Hepatocyte (in vitro differentiated cells): ENCODE measurements at regions not wholly inside any gene's neighbourhood (a gene's known extent, or its start where the extent isn't known, plus 50 kb on each side); places are given as distances from the start of the nearest gene placed in this dataset.

Source experiments
- DNase-seq: peaks from one replicate; pipeline ENCODE4 v3.0.0-alpha.2; 2016; ENCODE audit warnings: low spot score
- H2AFZ ChIP-seq: fragments of 200-600 bp; sonication (generic); 2 replicates; pipeline ENCODE4 v1.6.0; 2016; ENCODE audit warnings: antibody characterized with exemption, mild to moderate bottlenecking
- H3K27ac ChIP-seq: fragments of 200-600 bp; sonication (generic); 2 replicates; pipeline ENCODE4 v1.5.1; 2016; ENCODE audit warnings: mild to moderate bottlenecking
- H3K27me3 ChIP-seq: fragments of 200-600 bp; sonication (generic); 2 replicates; pipeline ENCODE4 v1.6.1; 2016
- H3K36me3 ChIP-seq: fragments of 200-600 bp; sonication (generic); replicated peaks from 2 replicates; pipeline ENCODE4 v1.5.1; 2016; ENCODE audit warnings: low read depth; ENCODE audit not compliant: insufficient read depth
- H3K4me1 ChIP-seq: fragments of 200-600 bp; sonication (generic); 2 replicates; pipeline ENCODE4 v1.5.1; 2016; ENCODE audit warnings: mild to moderate bottlenecking, moderate library complexity; ENCODE audit not compliant: insufficient read depth
- H3K4me2 ChIP-seq: fragments of 200-600 bp; sonication (generic); 2 replicates; pipeline ENCODE4 v1.6.0; 2016
- H3K4me3 ChIP-seq: fragments of 200-600 bp; sonication (generic); 2 replicates; pipeline ENCODE4 v1.5.1; 2016; ENCODE audit warnings: mild to moderate bottlenecking
- H3K79me2 ChIP-seq: fragments of 200-600 bp; sonication (generic); 2 replicates; pipeline ENCODE4 v1.6.0; 2017; ENCODE audit warnings: mild to moderate bottlenecking
- H3K9me2 ChIP-seq: fragments of 200-600 bp; sonication (generic); replicated peaks from 2 replicates; pipeline ENCODE4 v1.6.0; 2017; ENCODE audit warnings: mild to moderate bottlenecking; ENCODE audit not compliant: insufficient read depth
- H3K9me3 ChIP-seq: fragments of 200-600 bp; sonication (generic); 2 replicates; pipeline ENCODE4 v1.5.1; 2016; ENCODE audit warnings: low read depth, mild to moderate bottlenecking
- H4K20me1 ChIP-seq: fragments of 200-600 bp; sonication (generic); 2 replicates; pipeline ENCODE4 v1.6.0; 2016; ENCODE audit warnings: mild to moderate bottlenecking; ENCODE audit not compliant: insufficient read depth, poor library complexity, severe bottlenecking
- CTCF ChIP-seq: fragments of 200-600 bp; sonication (generic); IDR thresholded peaks from 2 replicates; pipeline ENCODE4 v1.5.1; 2016; ENCODE audit warnings: antibody characterized with exemption, mild to moderate bottlenecking; ENCODE audit not compliant: poor library complexity
- EZH2 ChIP-seq: fragments of 200-600 bp; sonication (generic); IDR thresholded peaks from 2 replicates; pipeline ENCODE4 v1.6.1; 2016; ENCODE audit warnings: antibody characterized with exemption, mild to moderate bottlenecking, borderline replicate concordance
- EZH2phosphoT487 ChIP-seq: fragments of 200-600 bp; sonication (generic); IDR thresholded peaks from one replicate; pipeline ENCODE4 v1.6.1; 2018; ENCODE audit warnings: antibody characterized with exemption, mild to moderate bottlenecking, low read depth, moderate library complexity; ENCODE audit not compliant: unreplicated experiment, severe bottlenecking
- WGBS: methylation state at CpG from one replicate; pipeline ENCODE4 v1.1.6; 2016; ENCODE audit warnings: low lambda C conversion rate; ENCODE audit errors: missing lambda C conversion rate; 5-methylcytosine and 5-hydroxymethylcytosine counted together

GRCh38 chr4:126761947-126762662 is 870.7 kb upstream of the INTU start:
- WGBS: 93% methylated on average over 1 of the region's 1 CpG
- Histone ChIP-seq H2AFZ (no peak overlapping the region), H3K4me2 (no peak overlapping the region)

GRCh38 chr4:126762663-126763247 is 870.0 kb upstream of the INTU start:
- TF ChIP-seq EZH2phosphoT487 (no peak), EZH2 (no peak), CTCF (no peak)

More at GRCh38 chr4:126761947-126762662, 870.7 kb upstream of the INTU start:
- Histone ChIP-seq H3K36me3 (no peaks in the 10 kb centered on the region), H4K20me1 (no peaks in the 10 kb centered on the region), H3K9me2 (no peaks in the 10 kb centered on the region), H3K9me3 (no peaks in the 10 kb centered on the region), H3K27ac (no peak overlapping the region), H3K4me1 (no peaks in the 10 kb centered on the region), H3K4me3 (no peak overlapping the region), H3K79me2 (no peaks in the 10 kb centered on the region), H3K27me3 (no peaks in the 10 kb centered on the region)
- TF ChIP-seq EZH2: no peak
- no peak for TF ChIP-seq EZH2phosphoT487
- TF ChIP-seq CTCF: no peak
- no peak for DNase-seq

GRCh38 chr4:126766241-126766640 is 866.5 kb upstream of the INTU start:
- 40% methylated on average over 2 of the region's 2 CpGs for WGBS
- Histone ChIP-seq H3K79me2 (no peaks in the 10 kb centered on the region), H3K4me3 (no peak overlapping the region), H3K9me2 (no peaks in the 10 kb centered on the region), H2AFZ (no peak overlapping the region), H3K4me1 (no peaks in the 10 kb centered on the region), H3K9me3 (no peaks in the 10 kb centered on the region), H4K20me1 (no peaks in the 10 kb centered on the region), H3K4me2 (no peak overlapping the region), H3K27ac (no peak overlapping the region), H3K36me3 (no peaks in the 10 kb centered on the region), H3K27me3 (no peaks in the 10 kb centered on the region)
- no peak for TF ChIP-seq EZH2
- no peak for TF ChIP-seq EZH2phosphoT487
- TF ChIP-seq CTCF: no peak
- DNase-seq: no peak

More at GRCh38 chr4:126762663-126763247, 870.0 kb upstream of the INTU start:
- no peaks in the 10 kb centered on the region for H4K20me1 ChIP-seq
- H3K79me2 ChIP-seq: no peaks in the 10 kb centered on the region
- H3K27ac ChIP-seq: no peak overlapping the region
- H3K9me2 ChIP-seq: no peaks in the 10 kb centered on the region
- no peak overlapping the region for H2AFZ ChIP-seq
- no peak for DNase-seq
- H3K4me3 ChIP-seq: no peak overlapping the region
- H3K9me3 ChIP-seq: no peaks in the 10 kb centered on the region
- no peaks in the 10 kb centered on the region for H3K27me3 ChIP-seq
- H3K36me3 ChIP-seq: no peaks in the 10 kb centered on the region
- WGBS: 84% methylated on average over 5 of the region's 5 CpGs
- no peak overlapping the region for H3K4me2 ChIP-seq
- H3K4me1 ChIP-seq: no peaks in the 10 kb centered on the region
